Glomerular endothelial cell (primary cell): ENCODE measurements at regions not wholly inside any gene's neighbourhood (a gene's known extent, or its start where the extent isn't known, plus 50 kb on each side); places are given as distances from the start of the nearest gene placed in this dataset.
"Not testable (repeated sequence)": the region's sequence is repeated elsewhere in the genome, so short reads cannot be mapped to it uniquely, and the experiment has no call there.

Source experiments
- DNase-seq: peaks from one replicate; pipeline ENCODE4 v3.0.0-alpha.2; 2011; ENCODE audit warnings: low read depth, low spot score; ENCODE audit errors: extremely low read depth

DNA sequence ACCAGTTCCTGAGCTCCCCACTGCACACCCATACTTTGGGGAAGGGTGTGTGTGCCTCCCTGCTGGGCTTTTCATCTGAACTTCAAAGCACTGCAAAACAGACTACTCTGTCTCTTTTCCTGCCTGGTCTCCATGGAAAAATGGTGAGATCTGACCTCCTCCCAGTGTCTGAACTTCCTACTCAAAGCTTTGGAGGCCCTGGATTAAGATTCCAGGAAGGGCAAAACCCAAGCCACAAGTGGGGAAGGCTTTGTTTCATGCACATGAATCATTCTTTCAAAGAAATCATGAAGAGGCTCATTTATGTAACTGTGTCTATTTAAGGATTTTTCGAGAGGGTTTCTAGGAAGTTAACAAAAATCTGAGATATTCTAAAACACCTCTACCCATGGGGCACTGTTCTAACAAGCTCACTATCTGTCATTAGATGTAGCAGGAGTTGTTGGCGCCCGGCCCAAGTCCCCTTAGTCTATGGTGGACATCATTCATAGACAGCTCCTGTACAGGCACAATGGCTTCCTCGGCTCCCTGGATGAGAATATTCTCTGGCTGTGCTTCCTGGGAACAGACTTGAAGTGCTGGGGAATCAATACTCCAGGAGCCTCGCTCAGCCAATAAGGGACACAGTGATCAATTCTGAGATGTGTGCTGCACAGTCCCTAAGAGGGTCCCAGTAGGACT lies 224.0 kb downstream of the KTN1 start:
- no peak for DNase-seq

DNA sequence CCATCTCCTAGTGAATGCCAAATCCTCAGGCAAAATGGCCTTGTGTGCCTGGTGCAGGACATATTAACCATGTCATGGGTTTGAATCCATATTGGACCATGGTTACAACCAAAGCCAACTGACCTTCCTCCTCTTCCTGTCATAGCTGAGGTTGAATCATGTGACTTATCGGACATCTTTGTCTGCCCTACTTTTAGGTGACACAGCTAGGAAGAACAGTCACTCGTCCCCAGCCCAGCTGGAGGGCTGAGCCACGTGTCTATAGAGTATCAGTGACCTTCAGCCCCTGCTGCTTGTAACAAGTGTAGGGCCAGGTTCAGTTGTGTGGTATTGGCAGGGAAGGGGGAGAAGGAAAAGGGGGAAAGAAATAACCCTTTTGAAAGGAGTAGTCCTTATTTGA lies 225.2 kb downstream of the KTN1 start:
- DNase-seq = no peak

DNA sequence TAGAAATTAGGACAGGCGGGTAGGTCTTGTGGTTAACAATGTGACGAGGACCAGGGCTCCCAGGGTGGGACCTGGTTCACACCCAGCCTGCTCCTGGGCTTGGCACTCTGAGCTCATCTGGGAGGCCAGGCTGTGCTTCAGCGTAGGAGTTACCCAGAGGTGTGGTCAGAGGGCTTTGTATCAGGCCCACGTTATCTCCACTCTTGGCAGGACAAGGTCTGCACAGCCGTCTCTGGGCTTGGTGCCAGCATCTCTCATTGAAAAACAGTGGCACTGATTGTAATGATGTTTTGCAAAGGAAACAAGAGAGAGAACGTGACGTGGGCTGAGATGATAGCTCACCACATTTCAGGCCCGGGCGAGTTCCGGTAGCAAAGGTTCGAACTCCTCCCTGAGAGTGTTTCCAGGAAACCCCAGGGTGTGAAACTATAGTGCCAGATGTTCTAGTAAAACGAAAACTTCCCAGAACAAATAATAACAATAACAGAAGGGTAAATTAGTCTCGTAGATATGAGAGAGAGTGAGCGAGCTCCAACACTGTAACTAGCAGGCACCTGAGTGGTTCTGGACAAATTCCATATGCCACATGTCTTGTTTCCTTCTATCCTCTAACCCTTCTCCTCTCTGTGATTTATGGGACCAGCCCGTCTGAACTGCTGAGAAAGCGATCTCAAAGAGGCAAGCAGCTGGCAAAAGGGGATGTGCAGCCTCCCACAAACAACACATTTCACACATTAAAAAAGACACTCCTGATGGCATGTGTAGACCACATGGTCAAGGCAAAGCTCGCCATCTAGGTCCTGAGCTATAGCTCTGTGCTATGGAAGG lies 227.3 kb downstream of the KTN1 start:
- peak; percentile 96 for DNase-seq

- no peak for DNase-seq
Observed at GRCh38 chr14:55807881-55808379, 227.9 kb downstream of the KTN1 start.

GRCh38 chr14:55813630-55814029 lies 233.6 kb downstream of the KTN1 start:
- DNase-seq = no peak

DNA sequence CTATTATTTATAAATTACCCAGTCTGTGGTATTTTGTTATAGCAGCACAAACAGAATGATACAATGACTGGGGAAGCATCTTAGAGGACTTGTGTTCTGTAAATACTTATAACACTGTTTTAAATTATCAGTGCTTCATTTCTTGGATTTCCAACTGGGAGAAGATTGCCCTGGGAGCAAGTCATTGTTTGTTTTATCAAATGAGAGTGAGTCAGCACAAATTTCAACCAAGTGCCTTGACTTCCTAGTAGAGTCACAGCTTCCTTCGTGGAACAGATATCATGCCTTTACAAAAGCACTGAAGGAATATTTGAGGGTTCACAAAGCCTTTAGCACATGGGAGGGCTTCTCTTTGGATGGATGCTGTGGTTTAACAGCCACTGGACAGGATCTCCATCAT lies 234.1 kb downstream of the KTN1 start:
- no peak for DNase-seq

DNA sequence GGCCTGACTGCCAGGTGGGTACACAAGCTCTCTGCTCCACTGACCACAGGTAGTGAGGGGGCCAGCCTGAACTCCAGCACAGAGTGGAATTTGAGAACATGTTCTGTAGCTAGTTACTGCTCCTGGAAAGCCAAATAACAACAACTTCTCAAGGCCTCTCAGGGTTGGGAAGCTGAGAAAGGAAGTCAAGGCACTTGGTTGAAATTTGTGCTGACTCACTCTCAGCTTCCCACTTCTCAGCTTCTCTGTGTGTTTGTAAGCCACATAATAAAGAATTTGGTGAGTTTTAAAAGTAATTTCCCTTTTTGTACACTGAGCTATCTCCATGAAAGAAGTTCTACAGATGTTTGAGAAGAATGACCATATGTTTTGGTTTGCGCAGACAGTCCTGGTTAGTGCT lies 234.9 kb downstream of the KTN1 start:
- DNase-seq = no peak

DNA sequence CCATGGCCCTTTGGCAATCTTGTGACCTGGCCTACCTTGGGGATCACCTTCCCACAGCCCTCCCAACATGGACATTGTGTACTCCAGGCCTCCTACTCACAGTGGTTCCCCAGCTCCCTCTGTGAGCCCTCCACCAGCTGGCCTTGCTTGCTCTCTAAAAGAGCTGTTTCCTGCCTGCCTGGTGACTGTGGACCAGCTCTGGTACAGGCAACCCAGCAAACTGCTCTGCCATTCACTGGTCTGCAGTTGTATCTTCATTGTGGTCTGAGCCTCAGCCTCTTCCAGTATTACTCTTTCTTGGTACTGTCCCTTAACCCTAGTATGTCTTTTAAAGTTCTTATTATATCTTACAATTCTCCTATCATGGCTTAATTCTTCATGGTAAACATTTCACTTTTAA lies 236.2 kb downstream of the KTN1 start:
- no peak for DNase-seq

- no peak for DNase-seq
Observed at GRCh38 chr14:55819610-55820304, 239.8 kb downstream of the KTN1 start.

GRCh38 chr14:55822906-55823305 lies 242.9 kb downstream of the KTN1 start:
- DNase-seq = no peak

- no peak for DNase-seq
Observed at GRCh38 chr14:55832122-55832911, 252.3 kb downstream of the KTN1 start.

DNA sequence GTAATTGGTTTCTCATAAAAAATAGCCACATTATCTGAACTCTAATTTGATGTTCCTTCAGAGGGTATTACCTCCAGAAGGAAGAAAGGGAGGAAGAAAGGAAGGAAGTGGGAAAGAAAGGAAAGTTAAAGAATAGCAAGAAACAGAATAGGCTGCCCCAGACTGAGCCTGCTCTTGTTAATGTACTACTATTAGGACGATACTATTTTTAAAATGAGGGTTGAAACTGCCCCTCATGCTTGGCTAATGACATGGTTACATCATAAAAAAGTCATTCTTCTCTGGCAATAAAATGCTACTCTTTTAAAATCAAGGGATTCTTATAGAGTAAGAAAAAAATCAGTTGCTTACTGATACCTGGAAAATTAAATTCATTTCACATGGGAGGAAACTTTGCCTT lies 253.0 kb downstream of the KTN1 start:
- DNase-seq = no peak

DNA sequence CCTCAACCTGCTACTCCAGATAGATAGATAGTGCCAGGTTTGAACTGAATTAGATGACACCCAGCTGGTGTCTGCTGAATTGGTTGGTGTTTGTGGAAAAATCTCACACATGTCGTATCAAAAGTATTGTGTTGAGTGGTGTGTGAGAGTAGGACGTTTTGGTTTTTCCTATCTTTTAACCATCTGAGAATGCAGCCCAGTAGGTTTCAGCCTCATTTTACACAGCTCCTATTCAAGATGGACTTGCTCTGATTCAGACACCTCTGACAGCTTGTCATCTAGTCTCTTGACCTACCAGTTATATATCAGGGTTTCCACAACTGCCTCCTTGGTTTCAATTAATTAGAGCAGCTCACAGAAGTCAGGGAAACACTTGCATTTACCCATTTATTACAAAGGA lies 254.4 kb downstream of the KTN1 start:
- DNase-seq = no peak

GRCh38 chr14:55835985-55836384 lies 256.0 kb downstream of the KTN1 start:
- DNase-seq = no peak

DNA sequence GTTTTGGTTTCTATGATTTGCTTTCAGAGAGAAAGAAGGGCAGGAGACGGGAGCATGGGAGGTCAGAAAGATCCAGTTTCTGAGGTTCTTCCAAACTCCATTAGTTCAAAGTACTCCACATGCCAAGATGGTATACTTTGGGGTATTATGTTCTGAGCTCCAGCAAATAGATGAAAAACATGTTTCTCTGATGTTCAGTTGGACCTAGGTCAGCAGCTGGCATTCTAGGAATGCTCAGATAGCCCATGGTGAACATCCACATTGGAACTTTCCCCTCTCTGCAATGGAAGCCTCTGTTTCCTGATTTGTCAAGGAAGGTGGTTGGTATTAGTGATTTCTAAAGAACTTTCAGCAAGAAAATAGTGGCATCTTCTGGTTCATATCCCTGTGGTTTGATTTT lies 257.5 kb downstream of the KTN1 start:
- DNase-seq = no peak

DNA sequence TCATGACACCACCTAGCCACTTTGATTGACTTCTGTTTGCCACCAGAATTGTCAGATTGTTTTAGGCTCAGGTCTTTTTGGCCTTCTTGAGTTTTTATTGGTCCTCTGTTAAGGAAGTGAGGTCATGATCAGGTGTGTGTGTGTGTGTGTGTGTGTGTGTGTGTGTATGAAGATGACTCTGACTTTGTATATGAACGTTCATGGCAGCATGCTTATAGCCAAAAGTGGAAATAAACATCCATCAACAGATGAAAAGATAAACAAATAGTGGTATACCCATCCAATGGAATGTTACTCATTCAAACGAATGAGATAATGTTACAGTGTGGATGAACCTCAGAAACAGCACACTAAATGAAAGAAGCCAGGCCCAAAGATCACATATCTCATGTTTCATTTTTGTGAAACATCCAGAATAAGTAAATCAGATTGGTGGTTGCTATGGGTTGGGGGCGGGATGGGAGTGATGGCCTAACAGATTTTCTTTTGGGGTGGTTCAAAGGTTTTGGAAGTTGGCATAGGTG lies 258.6 kb downstream of the KTN1 start:
- DNase-seq = no peak

GRCh38 chr14:55839301-55839947 lies 259.4 kb downstream of the KTN1 start:
- not testable (repeated sequence) for DNase-seq

DNA sequence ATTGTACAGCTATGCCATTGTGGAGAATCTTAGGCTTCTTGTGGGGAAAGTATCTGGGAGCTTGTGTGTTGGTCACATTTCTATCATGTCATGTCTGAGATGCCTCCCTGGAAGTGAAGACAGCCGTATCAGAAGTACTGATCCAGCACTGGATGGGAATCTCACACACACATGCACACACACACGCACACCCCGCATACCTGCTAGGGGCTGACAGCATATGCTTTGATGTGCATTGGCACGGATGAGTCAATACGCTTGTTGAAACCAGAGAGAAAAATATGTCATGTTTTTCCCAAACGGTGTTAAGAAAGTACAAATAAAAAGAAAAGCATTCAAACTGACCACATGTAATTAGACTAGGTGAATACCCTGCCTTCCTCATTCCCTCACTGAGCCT lies 260.8 kb downstream of the KTN1 start:
- DNase-seq = no peak

GRCh38 chr14:55841625-55842024 lies 261.6 kb downstream of the KTN1 start:
- DNase-seq = no peak
